ENCODE measurements at regions not wholly inside any gene's neighbourhood (a gene's known extent, or its start where the extent isn't known, plus 50 kb on each side); places are given as distances from the start of the nearest gene placed in this dataset.

DNA sequence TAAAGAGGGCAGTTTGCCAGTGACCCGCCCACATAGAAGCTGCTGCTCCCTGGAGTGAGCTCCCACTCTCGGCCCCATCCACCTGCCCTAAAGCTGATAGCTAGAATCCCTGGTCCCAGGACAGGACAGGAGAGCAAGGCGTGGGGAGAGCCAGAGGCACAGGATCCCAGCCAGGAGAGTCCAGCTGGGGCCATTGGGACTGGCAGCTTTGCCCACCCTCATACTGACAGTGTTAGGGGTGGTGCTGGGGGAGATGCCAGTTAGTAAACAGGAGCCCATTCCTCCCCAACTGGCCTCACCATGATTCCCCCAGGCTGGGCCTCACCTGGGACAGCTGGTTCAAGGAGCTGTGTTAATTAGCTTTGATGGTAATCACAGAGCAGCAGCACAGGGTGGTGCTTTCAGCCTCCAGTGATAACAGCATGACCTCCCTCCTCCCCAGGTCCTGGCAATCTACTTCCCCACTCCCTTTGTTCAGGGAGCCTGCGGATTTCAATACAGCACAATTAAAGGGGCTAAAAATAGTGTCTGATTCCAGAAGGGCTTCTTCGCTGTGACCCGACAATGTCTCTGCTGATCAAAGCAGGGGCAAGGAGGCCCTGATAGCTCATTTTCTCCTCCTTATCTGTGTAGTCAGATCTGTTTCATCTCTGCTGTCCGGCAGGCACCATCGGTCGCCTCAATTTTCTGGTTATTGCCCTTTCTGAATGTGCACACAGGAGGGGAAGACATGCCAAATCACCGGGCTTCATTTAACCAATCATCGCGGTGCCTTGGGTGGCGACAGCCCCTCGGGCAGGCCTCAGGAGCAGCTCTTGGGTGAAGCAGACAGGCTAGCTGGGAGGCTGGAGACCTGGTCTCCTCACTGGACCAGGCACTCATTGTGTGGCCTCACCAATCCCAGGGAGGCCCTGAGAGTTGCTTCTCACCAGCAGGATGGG lies 119.9 kb upstream of the TEX51 start:
- H3K9ac ChIP-seq (ENCODE audit: low read length) = no peak overlapping the region
- no peak overlapping the region for H2AFZ ChIP-seq (ENCODE audit: low read depth, low read length, poor library complexity, severe bottlenecking)
- BruUV-seq (replicated peaks) = no TSS peak
- no peaks in the 10 kb centered on the region for H4K20me1 ChIP-seq (ENCODE audit: insufficient read depth)
- ATAC-seq (no peak), DNase-seq (ENCODE audit: low read depth, low spot score) (no peak)
- intact Hi-C loops (cut with micrococcal nuclease) = loop anchor here (10.0 kb wide), 1 partner anchor 196 kb away; no protein-coding TSS in a partner anchor
- no peaks in the 10 kb centered on the region for H3K9me3 ChIP-seq (ENCODE audit: control insufficient read depth in 1 of 2, insufficient read depth in 1 of 2, low read depth in 1 of 2, low read length in 2 of 2)
- H3K27ac ChIP-seq (ENCODE audit: low read depth, low read length) = no peak overlapping the region
- H3K36me3 ChIP-seq (ENCODE audit: control insufficient read depth in 1 of 2, insufficient read depth in 2 of 2, low read length in 2 of 2) = no peaks in the 10 kb centered on the region
- CTCF ChIA-PET = interaction anchor here (1.2 to 2.0 kb wide), 2 partner anchors 193 to 251 kb away, joined by 6 to 7 read pairs; no protein-coding TSS in a partner anchor
- no peak overlapping the region for H3K4me2 ChIP-seq (ENCODE audit: low read length)
- H3K27me3 ChIP-seq (ENCODE audit: insufficient read depth, low read length) = 0 out of 2 replicates have a peak, but pooled peaks cover 7% of the 10 kb centered on the region
- no peaks in the 10 kb centered on the region for H3K9me2 ChIP-seq (ENCODE audit: insufficient read depth)
- TF ChIP-seq EGR1 (IDR thresholded peaks at IDR 0.05; ENCODE audit: low read depth) (no peak), TCF7L2 (IDR thresholded peaks at IDR 0.05; ENCODE audit: borderline replicate concordance, extremely low read depth, insufficient read depth, insufficient read length) (no peak), EZH2 (IDR thresholded peaks at IDR 0.05) (no peak), CBX3 (IDR thresholded peaks at IDR 0.05; ENCODE audit: low read depth) (no peak), SRF (IDR thresholded peaks at IDR 0.05; ENCODE audit: low read depth) (no peak), CEBPB (IDR thresholded peaks at IDR 0.05; ENCODE audit: low read depth) (no peak), EZH2phosphoT487 (IDR thresholded peaks at IDR 0.05; ENCODE audit: borderline replicate concordance) (no peak), REST (IDR thresholded peaks at IDR 0.05; ENCODE audit: low read depth) (no peak), ELF1 (IDR thresholded peaks at IDR 0.05; ENCODE audit: borderline replicate concordance, low read depth) (no peak), POLR2AphosphoS5 (IDR thresholded peaks at IDR 0.05; ENCODE audit: low read depth, low read length) (no peak), FOSL1 (IDR thresholded peaks at IDR 0.05; ENCODE audit: low read depth) (no peak), POLR2A (IDR thresholded peaks at IDR 0.05; ENCODE audit: borderline replicate concordance, extremely low read depth, insufficient read depth, insufficient read length) (no peak), JUND (IDR thresholded peaks at IDR 0.05) (no peak), SIN3A (IDR thresholded peaks at IDR 0.05; ENCODE audit: low read depth) (no peak), CTCF (IDR thresholded peaks at IDR 0.05 in 2 of 3, conservative IDR thresholded peaks at IDR 0.05 in 1 of 3; ENCODE audit: borderline replicate concordance in 1 of 3, insufficient read depth in 1 of 3, low read depth in 2 of 3, low read length in 2 of 3) (no peak)
- POLR2A ChIA-PET = no interaction called here
- RAD21 ChIA-PET (ENCODE audit: low non-redundant PET in 1 of 2, low total read pairs in 2 of 2, uncharacterized antibody in 2 of 2, unreplicated experiment in 2 of 2) = no interaction called here
- no peaks in the 10 kb centered on the region for H3K79me2 ChIP-seq (ENCODE audit: insufficient read depth, low read length)
- H3K4me3 ChIP-seq (replicated peaks in 1 of 2; ENCODE audit: low read depth in 1 of 2, low read length in 2 of 2) = no peak overlapping the region
- no peaks in the 10 kb centered on the region for H3K4me1 ChIP-seq (ENCODE audit: control insufficient read depth in 1 of 2, insufficient read depth in 2 of 2, low read length in 2 of 2)
